IMR-90 (cell line): ENCODE measurements at regions not wholly inside any gene's neighbourhood (a gene's known extent, or its start where the extent isn't known, plus 50 kb on each side); places are given as distances from the start of the nearest gene placed in this dataset.

Source experiments
- ATAC-seq: fragments of 200-7000 bp; cut with Tn5 transposase; 2 replicates; pipeline ENCODE4 v1.9.1; 2020; ENCODE audit warnings: low read depth, mild to moderate bottlenecking, moderate library complexity
- BruUV-seq: library from RNA; stranded (reverse); fragments of 400-500 nt; replicated peaks from 2 replicates; lab custom pipeline; 2021; lab: Mats Ljungman, UMichigan
- CTCF ChIA-PET: fragments of 300-600 bp; formaldehyde crosslinking; extraction: SDS; loops from one replicate; lab custom pipeline; 2021; ENCODE audit warnings: antibody characterized with exemption; lab: Yijun Ruan, JAX
- POLR2A ChIA-PET: fragments of 300-600 bp; sonication (Branson Sonifier 250); formaldehyde crosslinking; loops from one replicate; lab custom pipeline; 2022; ENCODE audit warnings: antibody characterized with exemption; ENCODE audit not compliant: unreplicated experiment; lab: Charles Lee
- DNase-seq: peaks from one replicate; pipeline ENCODE4 v3.0.0; 2013
- H2AFZ ChIP-seq: replicated peaks from 2 replicates; pipeline ENCODE3; 2013; ENCODE audit warnings: low read length, mild to moderate bottlenecking; ENCODE audit not compliant: poor library complexity
- H2AK5ac ChIP-seq: 2 replicates; pipeline ENCODE4 v1.6.1; 2013; ENCODE audit warnings: low read depth, low read length, inconsistent platforms
- H2AK9ac ChIP-seq: replicated peaks from 2 replicates; pipeline ENCODE3; 2013; ENCODE audit warnings: mild to moderate bottlenecking, low read depth, low read length, moderate library complexity; ENCODE audit not compliant: poor library complexity
- H2BK120ac ChIP-seq: 2 replicates; pipeline ENCODE4 v1.6.1; 2013; ENCODE audit warnings: low read depth, low read length, inconsistent platforms
- H2BK15ac ChIP-seq: 3 replicates; pipeline ENCODE4 v1.6.1; 2013; ENCODE audit warnings: low read depth, low read length, inconsistent platforms
- H2BK20ac ChIP-seq: 2 replicates; pipeline ENCODE4 v1.6.1; 2013; ENCODE audit warnings: low read depth, mild to moderate bottlenecking, inconsistent platforms, low read length, moderate library complexity
- H2BK5ac ChIP-seq: 2 replicates; pipeline ENCODE4 v1.6.1; 2013; ENCODE audit warnings: mild to moderate bottlenecking, low read depth, low read length, inconsistent platforms; ENCODE audit not compliant: poor library complexity, severe bottlenecking
- H3K14ac ChIP-seq: replicated peaks from 2 replicates; pipeline ENCODE4 v1.6.1; 2013; ENCODE audit warnings: low read depth, low read length, inconsistent platforms
- H3K18ac ChIP-seq: 2 replicates; pipeline ENCODE4 v1.6.1; 2013; ENCODE audit warnings: low read depth, low read length, control low read depth
- H3K23ac ChIP-seq: 2 replicates; pipeline ENCODE4 v1.6.1; 2013; ENCODE audit warnings: low read depth, low read length, inconsistent platforms
- H3K27ac ChIP-seq: 2 replicates; pipeline ENCODE4 v1.5.1; 2013; ENCODE audit warnings: mild to moderate bottlenecking, control low read depth, low read length; ENCODE audit not compliant: insufficient read depth
- H3K27me3 ChIP-seq: 2 replicates; pipeline ENCODE4 v1.6.1; 2013; ENCODE audit warnings: low read length; ENCODE audit not compliant: control insufficient read depth, insufficient read depth
- H3K36me3 ChIP-seq: 2 replicates; pipeline ENCODE4 v1.6.1; 2013; ENCODE audit warnings: low read length, mixed read lengths; ENCODE audit not compliant: control insufficient read depth, insufficient read depth
- H3K4ac ChIP-seq: 2 replicates; pipeline ENCODE4 v1.6.1; 2013; ENCODE audit warnings: low read depth, low read length, inconsistent platforms
- H3K4me1 ChIP-seq: 2 replicates; pipeline ENCODE4 v1.6.1; 2013; ENCODE audit warnings: low read length, mixed read lengths; ENCODE audit not compliant: control insufficient read depth, insufficient read depth
- H3K4me2 ChIP-seq: 2 replicates; pipeline ENCODE4 v1.6.1; 2013; ENCODE audit warnings: low read depth, mild to moderate bottlenecking, control low read depth, low read length, moderate library complexity
- H3K4me3 ChIP-seq: 2 replicates; pipeline ENCODE4 v1.5.1; 2013; ENCODE audit warnings: low read depth, mild to moderate bottlenecking, control low read depth, low read length, moderate library complexity; ENCODE audit not compliant: insufficient read depth
- H3K56ac ChIP-seq: 2 replicates; pipeline ENCODE4 v1.6.1; 2013; ENCODE audit warnings: low read length, inconsistent platforms; ENCODE audit not compliant: insufficient read depth; ENCODE audit errors: extremely low read depth
- H3K79me1 ChIP-seq, 2 experiments: 2 replicates each; pipeline ENCODE4 v1.6.1; 2013; ENCODE audit warnings: low read length in 2 of 2, inconsistent platforms in 1 of 2, low read depth in 1 of 2
- H3K9ac ChIP-seq: 2 replicates; pipeline ENCODE4 v1.6.1; 2013; ENCODE audit warnings: low read depth, low read length, control low read depth
- H3K9me1 ChIP-seq: 2 replicates; pipeline ENCODE4 v1.6.1; 2013; ENCODE audit warnings: low read length, inconsistent platforms; ENCODE audit not compliant: insufficient read depth
- H3K9me3 ChIP-seq: 2 replicates; pipeline ENCODE4 v1.6.1; 2013; ENCODE audit warnings: low read length; ENCODE audit not compliant: control insufficient read depth, insufficient read depth
- H4K20me1 ChIP-seq: 2 replicates; pipeline ENCODE4 v1.6.1; 2013; ENCODE audit warnings: low read length, inconsistent platforms; ENCODE audit not compliant: insufficient read depth
- H4K5ac ChIP-seq: 2 replicates; pipeline ENCODE4 v1.6.1; 2013; ENCODE audit warnings: mild to moderate bottlenecking, low read depth, low read length, control low read depth
- H4K8ac ChIP-seq, 2 experiments: 2 replicates each; pipeline ENCODE4 v1.6.1; 2013; ENCODE audit warnings: low read depth in 2 of 2, low read length in 2 of 2, control low read depth in 1 of 2, inconsistent platforms in 1 of 2
- H4K91ac ChIP-seq: 2 replicates; pipeline ENCODE4 v1.6.1; 2013; ENCODE audit warnings: low read depth, low read length, inconsistent platforms; ENCODE audit not compliant: insufficient read depth
- BHLHE40 ChIP-seq: fragments of 150-350 bp; IDR thresholded peaks from 2 replicates; pipeline ENCODE4 v1.6.1; 2016; ENCODE audit warnings: mild to moderate bottlenecking, low read depth, low read length
- CHD1 ChIP-seq: IDR thresholded peaks from 2 replicates; pipeline ENCODE4 v1.6.1; 2012; ENCODE audit warnings: low read depth, low read length, improper control_type of control experiment
- FOS ChIP-seq: fragments of 150-350 bp; IDR thresholded peaks from 2 replicates; pipeline ENCODE4 v1.6.1; 2016; ENCODE audit warnings: low read depth, low read length
- MAFK ChIP-seq: IDR thresholded peaks from 2 replicates; pipeline ENCODE4 v1.6.1; 2012; ENCODE audit warnings: low read depth, low read length, improper control_type of control experiment
- MAZ ChIP-seq: IDR thresholded peaks from 2 replicates; pipeline ENCODE4 v1.6.1; 2012; ENCODE audit warnings: low read depth, mild to moderate bottlenecking, low read length, improper control_type of control experiment, moderate library complexity, borderline replicate concordance
- NFE2L2 ChIP-seq: fragments of 150-350 bp; IDR thresholded peaks from 2 replicates; pipeline ENCODE4 v1.6.1; 2016; ENCODE audit warnings: low read depth, mild to moderate bottlenecking, low read length
- RCOR1 ChIP-seq: IDR thresholded peaks from 2 replicates; pipeline ENCODE4 v1.6.1; 2012; ENCODE audit warnings: mild to moderate bottlenecking, low read length, improper control_type of control experiment; ENCODE audit not compliant: insufficient replicate concordance
- dilution Hi-C: fragments of 300-500 bp; cut with HindIII; formaldehyde crosslinking; loops from one replicate; pipeline ENCODE4 v1.14.3; 2018; ENCODE audit warnings: low sequenced_read_pairs; ENCODE audit not compliant: unreplicated experiment
- in situ Hi-C: fragments of 300-500 bp; cut with MboI; formaldehyde crosslinking; loops from 3 replicates; pipeline ENCODE4 v1.14.3; 2019; ENCODE audit warnings: low sequenced_read_pairs, inconsistent platforms, mixed read lengths
- intact Hi-C: fragments of 100-400 bp; cut with micrococcal nuclease; formaldehyde crosslinking; loops from 2 replicates; pipeline ENCODE4 v1.10.0; 2022

DNA sequence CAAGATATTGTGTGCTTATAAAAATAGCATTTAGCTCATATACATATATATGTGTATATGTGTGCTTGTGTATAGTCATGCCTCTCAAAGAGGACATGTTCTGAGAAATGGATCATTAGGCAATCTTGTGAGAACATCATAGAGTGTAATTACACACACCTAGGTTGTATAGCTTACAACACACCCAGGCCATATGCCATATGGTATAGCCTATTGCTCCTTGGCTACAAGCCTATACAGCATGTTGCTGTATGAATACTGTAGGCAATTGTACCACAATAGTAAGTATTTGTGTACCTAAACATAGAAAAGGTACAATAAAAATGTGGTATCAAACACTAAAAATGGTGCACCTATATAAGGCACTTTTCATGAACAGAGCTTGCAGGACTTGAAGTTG, 1510.5 kb upstream of the LRRTM3 start:
- Histone ChIP-seq H4K5ac (no peak overlapping the region), H3K4ac (no peak overlapping the region), H3K4me1 (no peaks in the 10 kb centered on the region), H2AFZ (no peak overlapping the region), H2BK15ac (no peak overlapping the region), H3K9me3 (no peaks in the 10 kb centered on the region), H2BK20ac (no peak overlapping the region), H4K91ac (no peak overlapping the region), H2AK5ac (no peak overlapping the region), H3K9ac (no peak overlapping the region), H4K8ac (no peak overlapping the region), H3K79me1 (no peaks in the 10 kb centered on the region), H2BK5ac (no peak overlapping the region), H3K4me3 (no peak overlapping the region), H3K18ac (no peak overlapping the region), H4K20me1 (no peaks in the 10 kb centered on the region), H2BK120ac (no peak overlapping the region), H3K4me2 (no peak overlapping the region), H3K9me1 (no peaks in the 10 kb centered on the region), H3K27me3 (no peaks in the 10 kb centered on the region), H2AK9ac (no peak overlapping the region), H3K23ac (no peak overlapping the region), H3K27ac (no peak overlapping the region), H3K56ac (no peak overlapping the region), H3K14ac (no peak overlapping the region), H3K36me3 (no peaks in the 10 kb centered on the region)
- DNase-seq (no peak), ATAC-seq (no peak)
- intact Hi-C loops, result no loop called here
- POLR2A ChIA-PET, result no interaction called here
- no TSS peak for BruUV-seq
- CTCF ChIA-PET, result interaction anchor here (1.0 kb wide), 1 partner anchor 23 kb away, joined by 3 read pairs; no protein-coding TSS in a partner anchor
- dilution Hi-C loops, result no loop called here
- TF ChIP-seq MAZ (no peak), MAFK (no peak), FOS (no peak), RCOR1 (no peak), BHLHE40 (no peak), CHD1 (no peak), NFE2L2 (no peak)
- in situ Hi-C loops, result no loop called here
